ENCODE measurements at regions not wholly inside any gene's neighbourhood (a gene's known extent, or its start where the extent isn't known, plus 50 kb on each side); places are given as distances from the start of the nearest gene placed in this dataset.

DNA sequence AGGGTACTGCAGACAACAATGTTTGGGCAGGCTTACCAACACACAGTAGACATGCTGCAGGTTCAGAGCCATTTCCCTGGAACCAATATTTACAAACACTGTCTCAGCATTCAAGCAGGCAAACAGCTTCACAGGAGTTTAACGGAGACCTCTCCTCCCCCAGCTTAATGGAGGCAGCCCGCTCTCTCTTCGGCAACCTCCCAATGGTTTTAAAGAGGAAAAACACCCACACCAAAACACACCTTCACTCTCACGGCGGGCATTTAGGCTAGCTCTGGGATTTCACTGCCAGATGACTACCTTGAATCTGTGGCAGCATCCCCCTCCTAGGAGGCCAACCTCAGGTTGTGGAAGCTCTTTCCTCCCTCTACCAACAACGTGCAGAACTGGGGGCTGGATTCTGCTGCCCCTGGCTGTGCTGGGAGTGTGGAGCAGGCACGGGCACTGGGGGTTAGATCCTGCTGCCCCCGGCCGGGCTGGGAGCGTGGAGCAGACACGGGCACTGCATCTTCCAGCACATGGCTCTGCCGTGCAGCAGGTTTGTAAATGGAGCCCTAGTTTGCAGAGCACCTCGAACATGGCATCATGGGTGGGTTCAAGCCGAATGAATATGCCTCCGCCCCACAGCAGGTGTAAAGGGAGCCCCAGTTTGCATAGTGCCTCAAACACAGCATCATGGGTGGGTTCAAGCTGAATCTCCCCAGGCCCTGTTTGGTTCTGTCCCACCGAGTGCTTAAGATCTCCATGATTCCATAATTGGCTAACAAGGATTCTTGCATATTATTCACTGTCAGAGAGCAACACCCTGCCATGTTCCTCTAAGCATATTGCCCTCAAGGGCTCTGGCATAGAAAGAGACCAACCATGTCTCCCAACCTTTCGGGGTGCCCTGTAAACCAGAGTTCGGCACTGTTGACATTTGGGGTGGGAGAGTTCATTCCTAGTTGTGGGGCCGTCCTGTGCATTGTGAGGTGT, 86.4 kb downstream of the RBFOX3 start:
- no peak for FAIRE-seq

GRCh38 chr17:79522414-79522813, 88.4 kb downstream of the RBFOX3 start:
- DNase-seq (ENCODE audit: low spot score) (no peak), FAIRE-seq (no peak)

More for the DNA sequence above, 86.4 kb downstream of the RBFOX3 start:
- DNase-seq (ENCODE audit: low spot score), result no peak

GRCh38 chr17:79521225-79521624, 89.6 kb downstream of the RBFOX3 start:
- FAIRE-seq, result no peak
- no peak for DNase-seq (ENCODE audit: low spot score)

DNA sequence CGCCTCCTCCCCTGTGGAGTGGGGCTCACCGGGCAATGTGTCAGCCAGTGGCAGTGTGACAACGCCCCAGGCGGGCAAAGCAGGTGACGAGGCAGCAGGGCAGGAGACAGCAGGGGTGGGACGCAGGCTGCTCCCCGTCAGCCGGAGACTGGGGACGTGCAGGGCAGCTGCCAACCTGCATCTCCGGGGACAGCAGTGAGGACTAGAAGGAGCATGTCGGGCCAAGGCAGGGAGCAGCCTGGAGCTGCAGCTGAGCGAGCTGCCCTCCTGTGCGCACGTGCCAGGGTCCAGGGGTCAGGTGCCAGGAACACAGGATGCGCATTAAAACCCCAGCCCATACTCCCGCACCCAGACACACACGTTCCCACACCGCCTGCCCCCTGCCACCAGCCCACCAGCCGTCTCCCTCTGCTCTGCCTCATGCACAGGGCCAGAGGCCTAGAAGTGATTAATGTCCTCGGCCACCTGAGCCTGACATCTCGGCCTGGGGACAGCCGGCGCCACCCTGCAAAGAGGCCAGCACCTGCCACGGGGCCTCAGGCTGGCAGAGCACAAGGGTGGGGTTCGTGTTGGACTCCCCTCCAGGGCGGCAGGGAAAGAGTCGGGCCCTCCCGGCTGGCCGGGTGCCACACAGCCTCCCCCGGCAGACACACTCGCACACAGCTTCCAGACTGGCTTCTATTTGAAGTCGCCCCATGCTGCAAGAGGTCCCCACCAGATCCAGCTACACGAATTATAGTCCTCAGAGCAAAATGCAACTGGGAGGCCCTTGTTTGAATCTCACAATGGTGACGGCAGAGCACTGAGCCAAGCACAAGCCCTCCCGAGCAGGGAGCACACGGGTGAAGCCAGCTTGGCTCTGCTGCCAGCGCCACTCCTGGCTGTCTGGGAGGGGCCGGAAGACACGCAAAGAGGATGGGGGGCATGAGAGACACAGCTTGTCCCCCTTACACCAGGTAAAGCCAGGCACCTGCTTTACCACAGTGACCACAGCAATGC, 90.4 kb downstream of the RBFOX3 start:
- DNase-seq (ENCODE audit: low spot score), result no peak
- FAIRE-seq, result no peak

- DNase-seq (ENCODE audit: low spot score), result no peak
- FAIRE-seq, result no peak
Observed at GRCh38 chr17:79519601-79520000, 91.2 kb downstream of the RBFOX3 start.

DNA sequence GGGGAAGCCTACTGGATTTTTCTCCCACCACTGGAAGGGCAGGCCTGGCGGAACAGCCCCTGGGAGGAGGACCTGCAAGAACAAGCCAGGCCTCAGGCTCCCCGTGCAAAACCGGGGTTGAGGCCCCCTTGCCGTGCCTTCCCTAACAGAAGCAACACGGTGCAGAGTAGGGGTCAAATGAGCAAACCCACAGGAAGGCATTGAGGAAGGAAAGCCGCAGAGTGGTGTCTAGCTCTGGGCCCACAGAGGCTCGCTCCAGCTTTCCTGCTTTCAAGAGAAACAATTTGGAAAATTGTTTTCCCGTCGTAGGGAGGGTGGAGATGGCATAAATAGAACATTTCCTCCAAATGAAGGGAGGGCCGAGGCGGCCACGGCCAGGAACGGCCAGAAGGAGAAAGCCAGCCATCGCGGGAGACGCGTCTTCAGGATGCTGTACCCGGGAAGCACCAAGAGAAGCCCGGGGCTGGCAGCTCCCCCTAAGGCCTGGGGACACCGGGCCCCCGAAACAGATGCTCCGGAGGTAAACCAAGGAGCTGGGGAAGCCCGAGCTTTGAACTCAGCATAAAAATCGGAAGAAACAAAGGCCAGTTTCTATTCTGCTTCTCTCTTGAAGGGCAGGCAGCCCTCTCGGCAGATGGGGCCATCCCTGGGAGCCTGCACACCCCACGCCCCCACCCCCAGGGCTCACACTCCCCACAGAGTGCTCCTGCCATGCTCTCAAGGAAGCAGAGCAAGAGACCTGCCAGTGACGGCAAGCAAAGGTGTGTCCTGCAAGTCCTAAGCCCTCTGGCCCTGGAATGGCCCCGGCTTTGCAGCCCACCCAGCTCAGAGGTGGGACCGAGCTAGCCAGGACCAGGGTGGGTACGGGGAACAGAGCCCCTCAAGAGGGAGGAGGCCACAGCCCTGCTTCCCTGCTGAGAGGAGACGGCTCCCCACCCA, 92.0 kb downstream of the RBFOX3 start:
- DNase-seq (ENCODE audit: low spot score) (no peak), FAIRE-seq (no peak)

DNA sequence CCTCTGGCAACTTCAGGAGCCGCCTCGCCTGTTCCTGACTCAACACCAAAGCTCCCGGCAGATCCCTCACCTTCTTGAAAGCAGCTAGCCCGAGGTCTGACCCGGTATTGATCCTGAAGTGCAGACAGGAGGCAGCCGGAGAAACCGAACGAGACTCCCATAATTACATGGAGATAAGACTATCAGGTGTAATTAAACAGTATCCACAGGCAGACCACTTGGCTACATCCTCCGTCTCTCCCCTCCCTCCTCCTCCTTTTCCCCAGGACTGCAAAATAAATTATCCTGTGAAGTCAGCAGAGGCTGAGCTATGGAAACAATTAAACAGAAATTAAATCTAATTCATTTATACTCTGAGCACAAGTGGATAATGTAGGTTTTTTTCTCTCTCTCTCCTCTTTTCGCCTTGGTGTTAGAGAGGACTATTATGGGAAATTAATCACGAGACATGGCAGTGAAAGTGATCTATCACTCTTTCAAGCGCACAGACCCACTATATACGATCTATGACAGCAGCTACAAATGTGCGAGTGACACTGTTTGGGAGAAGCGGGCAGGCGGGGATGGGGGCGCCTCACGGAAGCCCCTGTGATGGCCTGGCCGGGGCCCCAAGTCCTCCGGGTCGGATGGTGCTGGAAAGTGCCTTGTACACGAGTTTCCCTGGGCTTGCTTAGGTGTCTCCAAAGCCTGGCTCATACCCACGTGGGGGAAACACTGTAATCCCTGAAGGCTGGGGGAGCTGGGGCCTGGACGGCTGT, 92.8 kb downstream of the RBFOX3 start:
- FAIRE-seq (no peak), DNase-seq (ENCODE audit: low spot score) (no peak)

GRCh38 chr17:79515646-79516571, 94.9 kb downstream of the RBFOX3 start:
- DNase-seq (ENCODE audit: low spot score) (no peak), FAIRE-seq (no peak)

- DNase-seq (ENCODE audit: low spot score) (no peak), FAIRE-seq (no peak)
Observed at GRCh38 chr17:79515110-79515509, 95.7 kb downstream of the RBFOX3 start.

DNA sequence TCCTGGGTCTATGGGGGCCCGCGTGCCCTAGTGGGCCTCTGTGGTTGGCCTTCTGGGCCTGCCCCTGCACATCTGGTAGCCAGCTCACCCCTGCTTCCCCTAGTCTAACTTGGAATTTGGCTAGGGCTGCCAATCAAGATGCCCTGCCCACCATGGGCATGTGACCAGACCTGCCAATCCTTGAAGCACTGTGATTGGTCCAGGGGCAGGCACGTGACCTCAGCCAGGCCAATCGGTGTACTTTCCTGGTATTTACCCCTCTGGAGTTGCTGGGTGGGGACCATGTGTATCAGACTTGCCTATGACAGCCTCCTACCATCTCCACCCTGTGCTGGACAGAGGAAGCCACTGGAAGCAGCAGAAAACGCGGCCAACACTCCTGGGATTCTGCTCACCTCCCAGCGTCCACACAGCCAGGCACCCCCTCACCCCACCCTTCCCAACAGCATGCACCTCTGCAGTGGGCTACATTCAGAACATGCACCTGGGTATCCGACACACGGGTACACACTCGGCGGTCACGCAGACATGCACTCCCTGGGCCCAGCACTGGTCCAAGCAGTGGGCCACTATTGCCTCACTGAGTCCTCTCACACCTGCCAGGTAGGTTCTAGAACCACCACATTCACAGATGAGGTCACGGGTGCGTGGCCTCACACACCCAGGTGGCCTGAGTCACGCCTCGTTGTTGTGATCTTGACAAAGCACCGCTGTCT, 96.9 kb downstream of the RBFOX3 start:
- FAIRE-seq (no peak), DNase-seq (ENCODE audit: low spot score) (no peak)

DNA sequence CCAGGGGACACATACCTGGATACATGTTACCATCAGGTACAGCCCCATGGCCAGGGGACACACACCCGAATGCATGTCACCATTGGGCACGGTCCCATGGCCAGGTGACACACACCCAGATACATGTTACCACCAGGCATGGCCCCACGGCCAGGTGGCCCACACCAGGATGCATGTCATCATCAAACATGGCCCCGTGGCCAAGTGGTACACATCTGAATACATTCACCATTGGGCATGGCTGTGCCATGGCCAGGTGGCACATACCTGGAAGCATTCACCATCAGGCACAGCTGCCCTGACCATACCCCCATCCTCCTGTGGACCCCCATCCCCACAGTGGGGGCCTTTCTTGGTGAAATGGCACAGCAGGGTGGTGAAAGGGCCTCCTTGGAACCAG, 97.6 kb downstream of the RBFOX3 start:
- DNase-seq (ENCODE audit: low spot score), result no peak
- FAIRE-seq, result no peak

DNA sequence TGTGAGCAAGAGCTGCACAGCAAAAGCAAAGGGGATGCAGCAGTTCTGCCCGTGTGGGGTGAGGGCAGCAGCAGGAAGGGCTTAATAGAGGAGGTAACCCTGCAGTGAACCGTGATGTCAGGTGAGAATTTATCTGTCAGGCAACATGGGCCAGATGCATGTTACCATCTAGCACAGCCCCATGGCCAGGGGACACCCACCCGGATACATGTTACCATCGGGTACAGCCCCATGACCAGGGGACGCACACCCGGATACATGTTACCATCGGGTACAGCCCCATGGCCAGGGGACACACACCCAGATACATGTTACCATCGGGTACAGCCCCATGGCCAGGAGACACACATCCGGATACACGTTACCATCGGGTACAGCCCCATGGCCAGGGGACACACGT, 99.4 kb downstream of the RBFOX3 start:
- FAIRE-seq (no peak), DNase-seq (ENCODE audit: low spot score) (no peak)

- FAIRE-seq, result no peak
Observed at GRCh38 chr17:79510071-79510470, 100.8 kb downstream of the RBFOX3 start.

DNA sequence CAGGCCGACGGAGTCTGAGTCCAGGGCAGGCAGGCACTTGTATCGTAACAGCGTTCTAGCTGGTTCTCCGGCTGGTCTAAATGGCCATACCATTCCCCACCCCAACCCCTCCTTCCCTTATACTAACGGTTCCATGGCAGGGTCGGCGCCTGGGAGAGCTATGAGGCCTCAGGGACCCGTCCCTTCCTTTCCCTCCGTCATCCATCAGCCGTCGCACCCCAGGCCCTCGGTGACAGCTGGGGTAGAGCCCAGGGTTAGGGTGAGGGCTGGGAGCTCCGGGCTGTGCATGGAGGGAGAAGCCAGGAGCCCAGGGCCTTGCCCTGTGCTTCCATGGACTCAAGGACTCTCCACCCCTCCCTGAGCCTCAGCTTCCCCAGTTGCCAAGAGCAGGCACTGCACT, 101.4 kb downstream of the RBFOX3 start:
- FAIRE-seq, result no peak
- no peak for DNase-seq (ENCODE audit: low spot score)

More at GRCh38 chr17:79510071-79510470, 100.8 kb downstream of the RBFOX3 start:
- DNase-seq (ENCODE audit: low spot score), result no peak

- DNase-seq (ENCODE audit: low spot score) (no peak), FAIRE-seq (no peak)
Observed at GRCh38 chr17:79509008-79509407, 101.8 kb downstream of the RBFOX3 start.

DNA sequence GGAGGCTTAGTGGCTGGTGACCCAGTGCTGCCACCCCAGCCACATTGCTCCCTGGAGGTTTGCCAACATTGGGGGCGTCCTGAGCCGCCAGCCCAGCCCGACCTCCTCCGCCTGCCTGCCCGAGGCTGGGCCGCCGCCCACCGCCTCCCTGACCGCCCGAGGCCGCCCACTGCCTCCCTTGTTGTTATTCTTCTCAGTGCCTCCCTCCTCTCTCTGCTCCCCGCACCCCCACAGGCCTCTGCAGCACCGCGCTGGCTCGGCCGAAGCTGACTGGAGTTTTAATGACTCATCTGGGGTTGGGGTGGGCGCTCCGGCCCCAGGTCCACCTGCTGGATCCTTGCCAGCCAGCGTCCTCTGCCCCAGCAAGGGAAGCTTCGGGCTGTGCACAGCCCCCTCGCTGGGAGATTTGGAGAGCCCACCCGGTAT, 102.5 kb downstream of the RBFOX3 start:
- no peak for DNase-seq (ENCODE audit: low spot score)
- FAIRE-seq, result no peak

DNA sequence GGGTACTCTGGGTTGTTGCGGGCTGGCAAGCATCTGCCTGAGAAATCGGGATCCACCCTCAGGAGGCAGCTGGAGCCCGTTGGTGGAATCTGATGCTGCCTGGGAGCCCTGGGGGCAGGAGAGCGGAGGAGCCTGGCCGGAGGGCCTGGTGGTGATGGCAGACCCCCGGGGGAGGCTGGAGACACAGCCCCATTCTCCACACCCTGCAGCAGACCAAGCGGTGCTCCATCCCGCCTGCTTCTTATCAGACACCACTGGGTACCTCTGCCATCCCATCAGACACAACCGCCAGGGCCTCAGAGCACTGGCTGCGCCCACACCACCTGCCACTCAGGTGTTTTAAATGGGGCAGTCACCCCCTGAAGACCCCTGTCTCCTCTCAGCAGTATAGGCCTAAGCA, 103.9 kb downstream of the RBFOX3 start:
- no peak for FAIRE-seq
- DNase-seq (ENCODE audit: low spot score), result no peak

- no peak for FAIRE-seq
- DNase-seq (ENCODE audit: low spot score), result no peak
Observed at GRCh38 chr17:79506150-79506870, 104.5 kb downstream of the RBFOX3 start.
